ENCODE measurements at regions not wholly inside any gene's neighbourhood (a gene's known extent, or its start where the extent isn't known, plus 50 kb on each side); places are given as distances from the start of the nearest gene placed in this dataset.

DNA sequence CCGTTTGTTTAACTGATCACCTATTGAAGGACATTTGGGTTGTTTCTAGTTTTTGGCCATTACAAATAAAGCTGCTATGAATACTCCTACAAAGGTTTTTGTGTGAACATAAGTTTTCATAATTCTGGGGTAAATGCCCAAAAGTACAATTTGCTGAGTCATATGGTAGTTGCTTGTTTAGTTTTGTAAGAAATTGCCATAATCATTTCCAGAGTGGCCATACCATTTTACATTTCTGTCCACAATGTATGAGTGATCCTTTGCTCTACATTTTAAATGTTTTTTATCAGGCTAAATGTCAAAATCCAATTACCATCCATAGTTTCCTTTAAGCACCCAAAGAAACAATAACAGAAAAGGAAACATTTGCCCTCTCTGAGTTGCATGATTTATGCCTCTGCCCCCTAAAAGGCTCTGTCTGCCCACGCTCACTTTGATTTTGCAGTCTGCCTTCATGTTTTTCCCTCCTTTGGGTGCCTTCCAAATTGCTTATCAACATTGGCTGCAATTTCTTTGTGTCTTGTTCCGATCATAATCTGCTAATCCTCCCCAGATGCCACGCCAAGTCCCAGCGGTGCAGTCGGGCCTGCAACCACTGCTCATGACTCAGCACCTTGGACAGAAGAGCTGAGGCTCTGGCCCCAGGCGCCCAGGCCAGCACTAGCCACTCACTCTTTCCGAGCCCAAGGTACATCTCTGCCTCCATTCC lies 339.2 kb downstream of the PIK3R1 start (continued):
- TF ChIP-seq ZNF501 (tag by site-specific recombination; IDR thresholded peaks at IDR 0.05) = 0 out of 2 replicates have a peak, but pooled peaks have one; percentile 40
- TF ChIP-seq, protein P1, sequence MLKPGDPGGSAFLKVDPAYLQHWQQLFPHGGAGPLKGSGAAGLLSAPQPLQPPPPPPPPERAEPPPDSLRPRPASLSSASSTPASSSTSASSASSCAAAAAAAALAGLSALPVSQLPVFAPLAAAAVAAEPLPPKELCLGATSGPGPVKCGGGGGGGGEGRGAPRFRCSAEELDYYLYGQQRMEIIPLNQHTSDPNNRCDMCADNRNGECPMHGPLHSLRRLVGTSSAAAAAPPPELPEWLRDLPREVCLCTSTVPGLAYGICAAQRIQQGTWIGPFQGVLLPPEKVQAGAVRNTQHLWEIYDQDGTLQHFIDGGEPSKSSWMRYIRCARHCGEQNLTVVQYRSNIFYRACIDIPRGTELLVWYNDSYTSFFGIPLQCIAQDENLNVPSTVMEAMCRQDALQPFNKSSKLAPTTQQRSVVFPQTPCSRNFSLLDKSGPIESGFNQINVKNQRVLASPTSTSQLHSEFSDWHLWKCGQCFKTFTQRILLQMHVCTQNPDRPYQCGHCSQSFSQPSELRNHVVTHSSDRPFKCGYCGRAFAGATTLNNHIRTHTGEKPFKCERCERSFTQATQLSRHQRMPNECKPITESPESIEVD (tag by site-specific recombination; IDR thresholded peaks at IDR 0.05) = peak; percentile 75
- no peak for TF ChIP-seq ZNF37A (tag by site-specific recombination; IDR thresholded peaks at IDR 0.05)
- no peak for TF ChIP-seq ZNF169 (tag by site-specific recombination; IDR thresholded peaks at IDR 0.05)
- no peak for TF ChIP-seq ZNF623 (tag by site-specific recombination; IDR thresholded peaks at IDR 0.05)
- TF ChIP-seq, protein P2, sequence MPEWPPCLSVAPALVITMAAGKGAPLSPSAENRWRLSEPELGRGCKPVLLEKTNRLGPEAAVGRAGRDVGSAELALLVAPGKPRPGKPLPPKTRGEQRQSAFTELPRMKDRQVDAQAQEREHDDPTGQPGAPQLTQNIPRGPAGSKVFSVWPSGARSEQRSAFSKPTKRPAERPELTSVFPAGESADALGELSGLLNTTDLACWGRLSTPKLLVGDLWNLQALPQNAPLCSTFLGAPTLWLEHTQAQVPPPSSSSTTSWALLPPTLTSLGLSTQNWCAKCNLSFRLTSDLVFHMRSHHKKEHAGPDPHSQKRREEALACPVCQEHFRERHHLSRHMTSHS (tag by site-specific recombination; IDR thresholded peaks at IDR 0.05) = no peak
- TF ChIP-seq, protein P3, sequence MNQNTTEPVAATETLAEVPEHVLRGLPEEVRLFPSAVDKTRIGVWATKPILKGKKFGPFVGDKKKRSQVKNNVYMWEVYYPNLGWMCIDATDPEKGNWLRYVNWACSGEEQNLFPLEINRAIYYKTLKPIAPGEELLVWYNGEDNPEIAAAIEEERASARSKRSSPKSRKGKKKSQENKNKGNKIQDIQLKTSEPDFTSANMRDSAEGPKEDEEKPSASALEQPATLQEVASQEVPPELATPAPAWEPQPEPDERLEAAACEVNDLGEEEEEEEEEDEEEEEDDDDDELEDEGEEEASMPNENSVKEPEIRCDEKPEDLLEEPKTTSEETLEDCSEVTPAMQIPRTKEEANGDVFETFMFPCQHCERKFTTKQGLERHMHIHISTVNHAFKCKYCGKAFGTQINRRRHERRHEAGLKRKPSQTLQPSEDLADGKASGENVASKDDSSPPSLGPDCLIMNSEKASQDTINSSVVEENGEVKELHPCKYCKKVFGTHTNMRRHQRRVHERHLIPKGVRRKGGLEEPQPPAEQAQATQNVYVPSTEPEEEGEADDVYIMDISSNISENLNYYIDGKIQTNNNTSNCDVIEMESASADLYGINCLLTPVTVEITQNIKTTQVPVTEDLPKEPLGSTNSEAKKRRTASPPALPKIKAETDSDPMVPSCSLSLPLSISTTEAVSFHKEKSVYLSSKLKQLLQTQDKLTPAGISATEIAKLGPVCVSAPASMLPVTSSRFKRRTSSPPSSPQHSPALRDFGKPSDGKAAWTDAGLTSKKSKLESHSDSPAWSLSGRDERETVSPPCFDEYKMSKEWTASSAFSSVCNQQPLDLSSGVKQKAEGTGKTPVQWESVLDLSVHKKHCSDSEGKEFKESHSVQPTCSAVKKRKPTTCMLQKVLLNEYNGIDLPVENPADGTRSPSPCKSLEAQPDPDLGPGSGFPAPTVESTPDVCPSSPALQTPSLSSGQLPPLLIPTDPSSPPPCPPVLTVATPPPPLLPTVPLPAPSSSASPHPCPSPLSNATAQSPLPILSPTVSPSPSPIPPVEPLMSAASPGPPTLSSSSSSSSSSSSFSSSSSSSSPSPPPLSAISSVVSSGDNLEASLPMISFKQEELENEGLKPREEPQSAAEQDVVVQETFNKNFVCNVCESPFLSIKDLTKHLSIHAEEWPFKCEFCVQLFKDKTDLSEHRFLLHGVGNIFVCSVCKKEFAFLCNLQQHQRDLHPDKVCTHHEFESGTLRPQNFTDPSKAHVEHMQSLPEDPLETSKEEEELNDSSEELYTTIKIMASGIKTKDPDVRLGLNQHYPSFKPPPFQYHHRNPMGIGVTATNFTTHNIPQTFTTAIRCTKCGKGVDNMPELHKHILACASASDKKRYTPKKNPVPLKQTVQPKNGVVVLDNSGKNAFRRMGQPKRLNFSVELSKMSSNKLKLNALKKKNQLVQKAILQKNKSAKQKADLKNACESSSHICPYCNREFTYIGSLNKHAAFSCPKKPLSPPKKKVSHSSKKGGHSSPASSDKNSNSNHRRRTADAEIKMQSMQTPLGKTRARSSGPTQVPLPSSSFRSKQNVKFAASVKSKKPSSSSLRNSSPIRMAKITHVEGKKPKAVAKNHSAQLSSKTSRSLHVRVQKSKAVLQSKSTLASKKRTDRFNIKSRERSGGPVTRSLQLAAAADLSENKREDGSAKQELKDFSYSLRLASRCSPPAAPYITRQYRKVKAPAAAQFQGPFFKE (tag by site-specific recombination; IDR thresholded peaks at IDR 0.05; ENCODE audit: borderline replicate concordance) = no peak
- TF ChIP-seq ZNF2 (tag by site-specific recombination; IDR thresholded peaks at IDR 0.05) = no peak
- TF ChIP-seq, protein P4, sequence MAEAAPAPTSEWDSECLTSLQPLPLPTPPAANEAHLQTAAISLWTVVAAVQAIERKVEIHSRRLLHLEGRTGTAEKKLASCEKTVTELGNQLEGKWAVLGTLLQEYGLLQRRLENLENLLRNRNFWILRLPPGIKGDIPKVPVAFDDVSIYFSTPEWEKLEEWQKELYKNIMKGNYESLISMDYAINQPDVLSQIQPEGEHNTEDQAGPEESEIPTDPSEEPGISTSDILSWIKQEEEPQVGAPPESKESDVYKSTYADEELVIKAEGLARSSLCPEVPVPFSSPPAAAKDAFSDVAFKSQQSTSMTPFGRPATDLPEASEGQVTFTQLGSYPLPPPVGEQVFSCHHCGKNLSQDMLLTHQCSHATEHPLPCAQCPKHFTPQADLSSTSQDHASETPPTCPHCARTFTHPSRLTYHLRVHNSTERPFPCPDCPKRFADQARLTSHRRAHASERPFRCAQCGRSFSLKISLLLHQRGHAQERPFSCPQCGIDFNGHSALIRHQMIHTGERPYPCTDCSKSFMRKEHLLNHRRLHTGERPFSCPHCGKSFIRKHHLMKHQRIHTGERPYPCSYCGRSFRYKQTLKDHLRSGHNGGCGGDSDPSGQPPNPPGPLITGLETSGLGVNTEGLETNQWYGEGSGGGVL (tag by site-specific recombination; IDR thresholded peaks at IDR 0.05) = peak; percentile 54; the same call in 1 of the 2 replicates
- no peak for TF ChIP-seq ZNF184 (tag by site-specific recombination; IDR thresholded peaks at IDR 0.05)
- TF ChIP-seq ZNF274 (IDR thresholded peaks at IDR 0.05; ENCODE audit: low read length) = no peak
- TF ChIP-seq ZNF274 (tag by site-specific recombination; IDR thresholded peaks at IDR 0.05; ENCODE audit: borderline replicate concordance) = no peak
- TF ChIP-seq ZNF404 (tag by site-specific recombination; IDR thresholded peaks at IDR 0.05) = no peak
- TF ChIP-seq KLF10 (tag by site-specific recombination; IDR thresholded peaks at IDR 0.05) = no peak
- TF ChIP-seq, protein P5, sequence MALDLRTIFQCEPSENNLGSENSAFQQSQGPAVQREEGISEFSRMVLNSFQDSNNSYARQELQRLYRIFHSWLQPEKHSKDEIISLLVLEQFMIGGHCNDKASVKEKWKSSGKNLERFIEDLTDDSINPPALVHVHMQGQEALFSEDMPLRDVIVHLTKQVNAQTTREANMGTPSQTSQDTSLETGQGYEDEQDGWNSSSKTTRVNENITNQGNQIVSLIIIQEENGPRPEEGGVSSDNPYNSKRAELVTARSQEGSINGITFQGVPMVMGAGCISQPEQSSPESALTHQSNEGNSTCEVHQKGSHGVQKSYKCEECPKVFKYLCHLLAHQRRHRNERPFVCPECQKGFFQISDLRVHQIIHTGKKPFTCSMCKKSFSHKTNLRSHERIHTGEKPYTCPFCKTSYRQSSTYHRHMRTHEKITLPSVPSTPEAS (tag by site-specific recombination; IDR thresholded peaks at IDR 0.05) = no peak
- no peak for TF ChIP-seq ZNF629 (tag by site-specific recombination; IDR thresholded peaks at IDR 0.05)
- TF ChIP-seq, protein P6, sequence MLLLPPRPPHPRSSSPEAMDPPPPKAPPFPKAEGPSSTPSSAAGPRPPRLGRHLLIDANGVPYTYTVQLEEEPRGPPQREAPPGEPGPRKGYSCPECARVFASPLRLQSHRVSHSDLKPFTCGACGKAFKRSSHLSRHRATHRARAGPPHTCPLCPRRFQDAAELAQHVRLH (tag by site-specific recombination; IDR thresholded peaks at IDR 0.05) = peak; percentile 11; the same call in 1 of the 2 replicates
- TF ChIP-seq ZNF174 (tag by site-specific recombination; IDR thresholded peaks at IDR 0.05) = no peak
- no peak for TF ChIP-seq ZNF423 (tag by site-specific recombination; IDR thresholded peaks at IDR 0.05)
- TF ChIP-seq, protein P7, sequence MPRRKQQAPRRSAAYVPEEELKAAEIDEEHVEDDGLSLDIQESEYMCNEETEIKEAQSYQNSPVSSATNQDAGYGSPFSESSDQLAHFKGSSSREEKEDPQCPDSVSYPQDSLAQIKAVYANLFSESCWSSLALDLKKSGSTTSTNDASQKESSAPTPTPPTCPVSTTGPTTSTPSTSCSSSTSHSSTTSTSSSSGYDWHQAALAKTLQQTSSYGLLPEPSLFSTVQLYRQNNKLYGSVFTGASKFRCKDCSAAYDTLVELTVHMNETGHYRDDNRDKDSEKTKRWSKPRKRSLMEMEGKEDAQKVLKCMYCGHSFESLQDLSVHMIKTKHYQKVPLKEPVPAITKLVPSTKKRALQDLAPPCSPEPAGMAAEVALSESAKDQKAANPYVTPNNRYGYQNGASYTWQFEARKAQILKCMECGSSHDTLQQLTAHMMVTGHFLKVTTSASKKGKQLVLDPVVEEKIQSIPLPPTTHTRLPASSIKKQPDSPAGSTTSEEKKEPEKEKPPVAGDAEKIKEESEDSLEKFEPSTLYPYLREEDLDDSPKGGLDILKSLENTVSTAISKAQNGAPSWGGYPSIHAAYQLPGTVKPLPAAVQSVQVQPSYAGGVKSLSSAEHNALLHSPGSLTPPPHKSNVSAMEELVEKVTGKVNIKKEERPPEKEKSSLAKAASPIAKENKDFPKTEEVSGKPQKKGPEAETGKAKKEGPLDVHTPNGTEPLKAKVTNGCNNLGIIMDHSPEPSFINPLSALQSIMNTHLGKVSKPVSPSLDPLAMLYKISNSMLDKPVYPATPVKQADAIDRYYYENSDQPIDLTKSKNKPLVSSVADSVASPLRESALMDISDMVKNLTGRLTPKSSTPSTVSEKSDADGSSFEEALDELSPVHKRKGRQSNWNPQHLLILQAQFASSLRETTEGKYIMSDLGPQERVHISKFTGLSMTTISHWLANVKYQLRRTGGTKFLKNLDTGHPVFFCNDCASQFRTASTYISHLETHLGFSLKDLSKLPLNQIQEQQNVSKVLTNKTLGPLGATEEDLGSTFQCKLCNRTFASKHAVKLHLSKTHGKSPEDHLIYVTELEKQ (tag by site-specific recombination; IDR thresholded peaks at IDR 0.05; ENCODE audit: borderline replicate concordance) = peak; percentile 14; the same call in 1 of the 2 replicates
- TF ChIP-seq ZNF140 (tag by site-specific recombination; IDR thresholded peaks at IDR 0.05) = no peak
